SK-N-SH treated with all-trans-retinoic acid at 6 μM for 48 hours (cell line): ENCODE measurements at regions not wholly inside any gene's neighbourhood (a gene's known extent, or its start where the extent isn't known, plus 50 kb on each side); places are given as distances from the start of the nearest gene placed in this dataset.

Experiments
- ARNTL ChIP-seq: fragments of 450-650 bp; formaldehyde crosslinking; IDR thresholded peaks from 2 replicates; pipeline ENCODE4 v1.5.0; 2020; ENCODE audit warnings: low read depth, mild to moderate bottlenecking, moderate library complexity, borderline replicate concordance
- CREB5 ChIP-seq: fragments of 250-450 bp; sonication (Bioruptor Pico); IDR thresholded peaks from 2 replicates; pipeline ENCODE4 v1.5.1; 2020; ENCODE audit warnings: low read depth, mild to moderate bottlenecking, moderate library complexity
- CSRNP3 ChIP-seq: fragments of 250-450 bp; sonication (Bioruptor Pico); IDR thresholded peaks from 2 replicates; pipeline ENCODE4 v1.5.1; 2021; ENCODE audit warnings: mild to moderate bottlenecking, moderate library complexity
- OSR1 ChIP-seq: fragments of 250-450 bp; sonication (Bioruptor Pico); IDR thresholded peaks from 2 replicates; pipeline ENCODE4 v1.8.0; 2022; ENCODE audit warnings: moderate library complexity, mild to moderate bottlenecking, inconsistent platforms
- PATZ1 ChIP-seq: fragments of 250-450 bp; sonication (Bioruptor Pico); IDR thresholded peaks from 2 replicates; pipeline ENCODE4 v1.8.0; 2020; ENCODE audit warnings: mild to moderate bottlenecking, moderate library complexity, borderline replicate concordance
- TCF4 ChIP-seq: fragments of 250-450 bp; sonication (Bioruptor Pico); IDR thresholded peaks from 2 replicates; pipeline ENCODE4 v1.8.0; 2021; ENCODE audit warnings: mild to moderate bottlenecking, moderate library complexity, borderline replicate concordance

GRCh38 chr1:55624766-55625165 is 409.6 kb upstream of the USP24 start:
- no peak for TF ChIP-seq PATZ1
- no peak for TF ChIP-seq TCF4
- TF ChIP-seq CREB5 (CRISPR knock-in tag): no peak
- no peak for TF ChIP-seq CSRNP3 (CRISPR knock-in tag)
- TF ChIP-seq ARNTL (CRISPR knock-in tag): no peak
- TF ChIP-seq OSR1 (CRISPR knock-in tag): no peak
